GM19240 (cell line): ENCODE measurements at regions not wholly inside any gene's neighbourhood (a gene's known extent, or its start where the extent isn't known, plus 50 kb on each side); places are given as distances from the start of the nearest gene placed in this dataset.

Source experiments
- DNase-seq: peaks from one replicate; pipeline ENCODE4 v3.0.0; 2011; ENCODE audit warnings: low spot score; ENCODE audit not compliant: insufficient read length

DNA sequence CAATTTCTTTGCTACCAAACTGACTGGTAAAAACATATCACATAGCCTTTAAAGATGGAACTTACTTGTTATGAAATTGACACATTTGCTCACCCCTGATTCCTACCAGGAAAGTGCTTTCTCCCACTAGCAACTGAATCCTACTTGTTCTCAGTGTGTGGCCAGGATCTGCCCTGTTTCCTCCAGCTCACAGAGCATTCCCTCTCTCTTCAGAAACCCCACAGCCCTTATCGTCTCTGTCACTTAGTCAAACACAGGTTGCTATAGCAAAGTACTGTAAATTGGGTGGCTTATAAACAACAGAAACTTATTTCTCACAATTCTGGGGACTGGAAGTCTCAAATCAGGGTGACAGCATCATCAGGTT is 265.2 kb upstream of the BOD1L1 start:
- DNase-seq = no peak

- DNase-seq = no peak
These were observed 265.7 kb upstream of the BOD1L1 start for GRCh38 chr4:13893211-13893610.

GRCh38 chr4:13893987-13894386 is 266.5 kb upstream of the BOD1L1 start:
- DNase-seq = no peak

GRCh38 chr4:13900780-13901179 is 273.3 kb upstream of the BOD1L1 start:
- no peak for DNase-seq

- no peak for DNase-seq
These were observed 274.6 kb upstream of the BOD1L1 start for GRCh38 chr4:13902146-13902545.

DNA sequence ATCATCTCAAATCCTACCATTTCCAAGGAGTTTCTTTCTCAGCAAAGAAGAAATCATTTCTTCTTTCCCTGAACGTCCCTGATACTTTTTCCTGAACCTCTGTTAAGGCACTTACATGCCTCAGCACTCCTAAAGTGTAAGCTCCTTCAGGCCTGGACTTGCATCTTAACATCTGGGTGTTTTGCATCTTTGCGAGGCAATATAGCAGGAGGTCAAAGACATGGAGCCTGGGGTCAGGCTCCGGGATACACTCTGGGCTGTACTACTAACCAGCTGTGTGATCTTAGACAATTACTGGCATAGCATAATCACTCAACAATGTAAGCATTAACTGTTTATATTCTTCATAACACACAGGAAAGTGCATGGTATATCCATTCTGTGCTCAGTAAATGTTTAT is 275.5 kb upstream of the BOD1L1 start:
- no peak for DNase-seq

- DNase-seq = no peak
These were observed 276.4 kb upstream of the BOD1L1 start for GRCh38 chr4:13903901-13904300.

GRCh38 chr4:13905543-13905942 is 278.0 kb upstream of the BOD1L1 start:
- DNase-seq = no peak

DNA sequence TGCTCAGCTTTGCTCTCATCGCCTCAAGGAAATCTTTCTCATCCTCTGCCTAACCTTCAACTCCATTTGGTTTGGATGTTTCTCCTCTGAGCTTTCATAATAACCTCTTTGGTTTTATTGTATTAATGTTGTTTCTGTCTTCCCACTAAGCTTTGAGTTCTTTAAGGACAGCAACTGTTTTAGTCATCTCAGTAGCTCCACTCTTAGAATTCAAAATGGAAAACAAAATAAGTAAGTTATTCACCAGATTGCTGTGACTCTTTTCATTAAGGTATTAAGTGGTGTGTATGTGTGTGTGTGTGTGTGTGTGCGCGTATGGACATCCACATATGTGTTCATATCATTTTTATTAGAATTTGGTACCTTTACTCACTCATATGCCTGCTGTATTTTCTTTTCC is 279.2 kb upstream of the BOD1L1 start:
- no peak for DNase-seq

DNA sequence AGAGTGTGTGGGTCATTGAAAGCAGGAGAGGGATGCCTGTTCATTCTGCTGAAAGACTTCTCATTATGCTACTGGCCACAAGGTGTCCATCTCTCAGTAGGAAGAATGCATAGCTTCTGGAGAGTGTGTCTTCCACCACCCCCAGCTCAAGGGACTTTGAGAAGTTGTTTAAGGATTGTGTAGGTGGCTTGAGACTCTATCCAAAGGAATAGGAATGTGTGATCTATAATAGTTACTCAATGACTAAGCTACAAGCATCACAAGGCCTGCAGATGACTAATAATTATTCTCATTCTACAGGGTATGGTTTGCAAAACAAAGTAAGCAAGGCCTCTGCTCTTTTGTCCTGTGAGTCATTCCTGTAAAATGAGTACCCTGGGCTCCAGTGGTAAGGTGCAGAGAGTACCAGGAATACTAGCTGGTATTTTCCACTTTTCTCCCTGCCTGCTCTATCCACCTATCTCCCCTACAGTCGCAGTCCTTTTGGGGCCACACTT is 279.8 kb upstream of the BOD1L1 start:
- no peak for DNase-seq

- no peak for DNase-seq
These were observed 280.9 kb upstream of the BOD1L1 start for GRCh38 chr4:13908455-13908854.

DNA sequence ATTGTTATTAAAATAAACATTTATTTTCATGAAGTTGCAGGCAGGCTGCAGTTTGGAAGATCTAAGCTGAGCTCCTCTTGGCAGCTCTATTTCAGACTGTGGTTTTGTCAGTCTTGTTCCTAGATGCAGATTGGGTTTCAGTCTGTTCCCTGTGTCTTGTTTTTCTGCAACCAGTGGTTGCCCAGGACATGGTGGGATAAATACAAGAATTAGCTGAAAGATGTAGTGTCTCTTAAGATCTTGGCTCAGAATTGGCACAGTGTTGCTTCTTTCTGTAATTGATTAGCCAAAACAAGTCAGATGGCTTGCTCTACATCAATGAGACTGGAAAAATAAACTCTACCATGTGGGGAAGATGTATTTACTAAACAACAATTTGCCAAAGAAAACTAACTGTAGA is 283.0 kb upstream of the BOD1L1 start:
- no peak for DNase-seq

GRCh38 chr4:13911256-13911655 is 283.7 kb upstream of the BOD1L1 start:
- no peak for DNase-seq

GRCh38 chr4:13912436-13912925 is 285.0 kb upstream of the BOD1L1 start:
- DNase-seq = no peak

DNA sequence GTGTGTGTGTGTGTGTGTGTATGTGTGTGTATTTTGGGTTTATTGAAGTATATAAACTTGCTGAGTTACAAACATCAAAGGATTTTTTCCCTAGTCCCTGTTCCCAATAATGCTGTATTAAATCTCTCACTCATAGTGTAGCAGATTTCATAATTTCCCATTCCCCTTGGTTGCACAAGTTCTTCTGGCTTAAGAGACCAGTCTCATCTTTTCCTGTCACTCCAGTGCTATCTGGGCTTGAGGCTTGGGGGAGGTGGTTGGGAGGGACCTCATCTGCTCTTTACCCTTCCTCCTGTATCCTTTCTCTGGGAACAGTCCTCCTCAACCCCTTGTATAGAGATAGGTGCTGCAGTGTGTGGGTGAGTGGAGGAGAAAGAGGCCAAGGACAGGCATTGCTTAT is 285.4 kb upstream of the BOD1L1 start:
- DNase-seq = no peak

GRCh38 chr4:13917015-13917414 is 289.5 kb upstream of the BOD1L1 start:
- DNase-seq = no peak

DNA sequence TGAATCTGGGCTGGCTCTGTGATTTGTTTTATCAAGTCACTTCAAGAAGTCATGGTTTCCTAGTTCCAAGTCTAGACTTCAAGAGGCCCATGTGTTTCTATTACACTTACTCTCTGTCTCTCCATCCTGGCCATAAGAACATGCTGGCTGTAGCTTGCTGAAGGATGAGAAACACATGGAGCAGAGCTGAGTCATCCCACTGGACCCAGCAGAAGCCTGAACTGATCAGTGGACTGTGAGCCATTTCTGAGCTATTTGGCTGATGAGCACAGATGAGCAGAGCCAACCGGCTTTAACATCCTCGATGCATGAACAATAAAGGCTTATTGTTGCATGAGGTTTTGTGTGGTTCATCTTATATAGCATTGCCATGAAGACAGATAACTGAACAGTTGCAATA is 290.6 kb upstream of the BOD1L1 start:
- no peak for DNase-seq

- no peak for DNase-seq
These were observed 291.5 kb upstream of the BOD1L1 start for GRCh38 chr4:13918991-13919441.

DNA sequence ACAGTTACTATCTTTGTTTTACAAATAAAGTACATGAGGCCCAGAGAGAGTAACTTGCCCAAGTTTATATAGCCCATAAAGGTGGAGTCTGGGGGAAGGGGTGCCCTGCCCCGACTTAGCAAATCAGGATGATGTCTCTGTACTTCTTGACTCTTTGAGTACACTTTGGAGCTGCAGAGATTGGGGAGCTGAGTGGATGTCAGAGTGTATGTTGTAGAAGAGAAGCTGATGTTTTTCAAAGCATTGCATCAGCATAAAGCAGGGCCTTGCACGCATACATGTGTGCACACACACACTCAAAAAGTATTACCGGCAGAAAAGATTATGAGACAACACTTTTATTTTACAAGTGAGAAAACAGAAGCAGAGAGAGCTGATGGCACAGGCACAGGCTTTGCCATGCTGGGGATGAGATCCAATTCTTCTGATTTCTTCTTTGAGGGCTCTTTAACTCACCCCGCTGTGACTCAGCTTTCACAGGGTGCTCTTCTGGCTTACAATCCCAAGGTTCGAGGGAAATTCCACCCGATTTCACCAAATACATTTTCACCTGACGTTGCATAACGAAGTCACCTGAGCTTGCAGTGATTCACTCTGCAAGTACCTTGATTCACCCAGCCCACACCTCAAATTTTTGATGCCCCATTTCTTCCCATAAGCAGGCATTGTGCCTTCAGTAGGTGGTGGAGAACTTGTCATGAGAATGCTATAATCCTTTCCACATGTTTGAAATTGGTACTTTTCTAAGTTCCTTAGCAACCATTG is 292.8 kb upstream of the BOD1L1 start:
- no peak for DNase-seq

- DNase-seq = no peak
These were observed 293.4 kb upstream of the BOD1L1 start for GRCh38 chr4:13920901-13921300.

DNA sequence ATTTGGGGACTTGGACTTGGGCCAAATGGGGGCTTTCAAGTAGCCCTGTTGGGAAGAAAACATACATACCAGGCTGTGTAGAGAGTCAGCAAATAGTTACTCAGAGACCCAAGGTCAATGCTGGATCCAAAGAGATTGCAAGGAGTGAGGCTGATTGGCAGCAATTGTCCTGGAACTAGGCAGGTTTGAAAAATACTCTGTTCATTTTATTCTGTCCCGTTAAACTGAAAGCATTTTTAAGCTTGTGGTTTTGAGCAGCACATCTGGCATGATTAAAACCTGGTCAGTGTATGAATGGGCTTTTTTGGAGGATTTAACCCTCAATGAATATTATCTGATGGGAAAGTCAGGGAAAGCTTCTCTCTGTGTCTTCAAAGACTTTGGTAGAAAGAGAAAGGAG is 294.3 kb upstream of the BOD1L1 start:
- no peak for DNase-seq

DNA sequence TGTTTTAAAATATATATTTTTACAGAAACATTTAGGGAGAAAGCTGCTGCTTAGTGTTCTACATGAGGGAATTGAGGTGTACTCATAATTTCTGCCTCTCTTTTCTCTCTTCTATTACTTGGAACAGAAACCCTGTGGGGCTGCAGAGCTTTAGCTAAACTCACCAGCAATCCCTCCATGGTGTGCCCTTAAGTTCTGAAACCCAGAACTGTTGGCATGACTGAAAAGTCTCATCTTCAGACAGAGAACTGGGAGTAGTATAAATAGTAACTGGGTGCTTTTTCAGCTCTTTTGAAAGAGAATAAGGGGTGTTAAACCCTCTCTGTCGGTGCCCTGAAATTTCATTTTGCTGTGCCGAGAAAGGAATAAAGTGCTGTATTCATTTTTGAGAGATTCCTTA is 294.9 kb upstream of the BOD1L1 start:
- DNase-seq = no peak

DNA sequence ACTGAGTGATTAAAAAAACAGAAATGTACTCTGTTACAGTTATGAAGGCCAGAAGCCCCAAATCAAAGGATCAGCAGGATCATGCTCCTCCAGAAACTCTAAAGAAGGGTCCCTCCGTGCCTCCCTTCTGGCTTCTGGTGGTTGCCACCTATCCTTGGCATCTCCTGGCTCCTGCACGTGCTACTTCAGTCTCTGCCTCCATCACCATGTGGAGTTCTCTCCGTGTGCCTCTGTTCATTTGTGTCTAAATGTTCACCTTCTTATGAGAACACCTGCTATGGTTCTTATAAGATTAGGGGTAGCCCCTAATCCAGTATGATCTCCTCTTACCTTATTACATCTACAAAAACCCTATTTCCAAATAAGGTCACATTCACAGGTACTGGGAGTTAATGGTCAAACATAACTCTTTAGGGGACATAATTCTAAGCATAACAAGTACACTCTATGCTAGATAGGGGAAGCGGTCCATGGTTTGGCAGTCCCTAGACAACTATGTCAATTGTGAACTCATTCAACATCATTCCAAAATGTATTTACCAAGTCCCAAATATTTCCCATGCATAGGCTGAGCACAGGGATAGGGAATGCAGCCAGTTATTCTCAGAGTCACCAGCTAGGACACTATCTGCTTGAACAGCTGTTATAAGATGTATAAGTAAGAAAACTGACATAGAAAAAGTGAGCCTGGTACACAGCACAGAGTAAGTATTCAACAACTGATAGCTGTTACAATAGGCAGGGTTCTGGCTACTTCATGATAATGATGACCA is 295.5 kb upstream of the BOD1L1 start:
- DNase-seq = no peak
